RWPE2 (cell line): ENCODE measurements at regions not wholly inside any gene's neighbourhood (a gene's known extent, or its start where the extent isn't known, plus 50 kb on each side); places are given as distances from the start of the nearest gene placed in this dataset.

Experiments
- ATAC-seq: fragments of 200-7000 bp; cut with Tn5 transposase; 3 replicates; pipeline ENCODE4 v1.9.1; 2021; ENCODE audit warnings: low read depth
- DNase-seq: peaks from one replicate; pipeline ENCODE4 v3.0.0-alpha.2; 2020; ENCODE audit warnings: low spot score
- H3K27ac ChIP-seq: fragments of 450-650 bp; 2 replicates; pipeline ENCODE4 v1.5.1; 2017; ENCODE audit warnings: mild to moderate bottlenecking; ENCODE audit not compliant: poor library complexity, severe bottlenecking
- H3K27me3 ChIP-seq: fragments of 250-450 bp; sonication (Bioruptor Pico); 2 replicates; pipeline ENCODE4 v1.5.1; 2021; ENCODE audit warnings: mild to moderate bottlenecking, moderate library complexity; ENCODE audit not compliant: insufficient read depth, poor library complexity, severe bottlenecking
- H3K36me3 ChIP-seq: fragments of 250-450 bp; sonication (Bioruptor Pico); 2 replicates; pipeline ENCODE4 v1.5.1; 2020; ENCODE audit warnings: low read depth, mild to moderate bottlenecking, moderate library complexity
- H3K4me1 ChIP-seq: fragments of 250-450 bp; sonication (Bioruptor Pico); 2 replicates; pipeline ENCODE4 v1.5.1; 2021; ENCODE audit warnings: mild to moderate bottlenecking, moderate library complexity; ENCODE audit not compliant: insufficient read depth, poor library complexity, severe bottlenecking
- H3K4me3 ChIP-seq: fragments of 250-450 bp; sonication (Bioruptor Pico); 2 replicates; pipeline ENCODE4 v1.5.1; 2021; ENCODE audit warnings: mild to moderate bottlenecking, moderate library complexity; ENCODE audit not compliant: severe bottlenecking
- H3K9me3 ChIP-seq: fragments of 250-450 bp; sonication (Bioruptor Pico); 2 replicates; pipeline ENCODE4 v1.5.1; 2021; ENCODE audit warnings: mild to moderate bottlenecking, moderate library complexity; ENCODE audit not compliant: severe bottlenecking
- CTCF ChIP-seq: fragments of 450-650 bp; IDR thresholded peaks from one replicate; pipeline ENCODE4 v1.5.1; 2017; ENCODE audit warnings: mild to moderate bottlenecking, moderate library complexity; ENCODE audit not compliant: poor library complexity, severe bottlenecking

DNA sequence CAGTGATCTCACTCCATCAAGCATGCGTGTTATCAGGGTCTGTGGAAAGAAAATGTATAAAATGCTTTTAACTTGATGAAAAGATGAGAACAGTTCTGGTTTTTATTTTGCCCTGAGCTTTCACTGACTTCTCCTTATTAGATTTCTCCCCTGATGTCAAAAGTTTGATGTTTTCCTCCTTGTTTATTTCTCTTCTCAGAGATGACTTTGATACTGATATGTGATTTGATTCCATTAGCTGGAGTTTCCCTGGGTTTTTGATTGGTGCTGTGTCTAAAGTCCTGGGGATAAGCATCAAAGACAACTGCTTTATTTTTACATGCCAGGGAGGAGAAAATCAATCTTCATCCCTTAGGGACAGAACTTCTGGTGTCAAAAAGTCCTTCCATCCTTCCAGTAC lies 510.0 kb downstream of the KCTD16 start:
- Histone ChIP-seq H3K27ac (no peak overlapping the region), H3K4me1 (no peaks in the 10 kb centered on the region), H3K9me3 (no peaks in the 10 kb centered on the region), H3K4me3 (no peak overlapping the region), H3K36me3 (no peaks in the 10 kb centered on the region), H3K27me3 (no peaks in the 10 kb centered on the region)
- TF ChIP-seq CTCF = no peak
- no peak for DNase-seq
- ATAC-seq = no peak

DNA sequence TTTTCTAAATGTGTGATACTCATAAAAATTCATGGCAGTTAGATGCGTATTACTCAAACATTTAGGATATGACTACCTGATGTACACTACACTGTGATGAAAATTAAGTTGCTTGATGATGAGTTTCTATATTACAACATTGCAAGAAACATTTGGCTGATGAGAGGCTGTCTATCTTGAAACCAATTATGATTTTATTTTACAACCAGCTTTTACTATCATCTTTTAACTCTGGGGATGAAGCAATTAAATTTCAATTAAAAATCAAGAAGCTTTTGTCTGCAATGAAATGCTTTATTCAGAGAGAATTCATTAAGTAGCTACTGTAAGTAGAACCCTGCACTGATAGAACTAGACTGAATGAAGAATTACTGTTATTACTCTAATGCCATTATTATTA lies 500.4 kb downstream of the KCTD16 start:
- no peak for ATAC-seq
- no peak overlapping the region for H3K4me3 ChIP-seq
- TF ChIP-seq CTCF = no peak

DNA sequence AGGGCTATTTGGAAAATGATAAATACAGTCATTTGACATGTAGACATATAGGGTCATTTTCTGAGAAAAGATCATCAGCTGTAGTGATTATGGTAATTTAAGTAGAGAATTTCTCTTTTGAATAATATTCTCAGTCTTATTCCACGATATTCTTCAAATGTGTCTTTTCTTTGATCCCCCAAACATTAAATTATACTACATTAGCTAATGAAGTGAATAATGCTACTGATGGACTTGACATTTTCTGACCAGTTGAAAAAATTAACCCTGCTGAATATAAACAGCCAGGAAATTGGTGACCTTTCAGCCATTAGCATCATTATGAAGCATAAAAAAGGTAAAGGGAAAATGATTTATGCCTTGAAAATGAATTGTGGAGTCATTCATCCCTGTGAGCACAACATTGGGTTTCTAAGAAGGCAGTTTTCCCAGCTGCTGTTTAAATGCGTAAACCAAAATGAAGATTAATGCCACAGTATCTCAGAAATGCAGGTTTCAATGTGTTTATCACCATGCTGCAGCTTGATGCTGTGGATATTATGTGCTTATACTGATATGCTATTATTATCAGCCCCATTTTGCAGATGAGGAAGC lies 489.1 kb downstream of the KCTD16 start:
- DNase-seq = no peak
- no peak for ATAC-seq
- H3K4me1 ChIP-seq = no peaks in the 10 kb centered on the region
- no peaks in the 10 kb centered on the region for H3K27me3 ChIP-seq
- H3K9me3 ChIP-seq = no peaks in the 10 kb centered on the region
- H3K4me3 ChIP-seq = no peak overlapping the region
- no peak for TF ChIP-seq CTCF
- H3K36me3 ChIP-seq = no peaks in the 10 kb centered on the region
- H3K27ac ChIP-seq = no peak overlapping the region

More for the DNA sequence above, 500.4 kb downstream of the KCTD16 start:
- no peaks in the 10 kb centered on the region for H3K9me3 ChIP-seq
- no peaks in the 10 kb centered on the region for H3K36me3 ChIP-seq
- DNase-seq = no peak
- H3K27ac ChIP-seq = no peak overlapping the region
- H3K27me3 ChIP-seq = peaks cover 26% of the 10 kb centered on the region
- no peaks in the 10 kb centered on the region for H3K4me1 ChIP-seq

- no peaks in the 10 kb centered on the region for H3K36me3 ChIP-seq
- peaks cover 10% of the 10 kb centered on the region for H3K27me3 ChIP-seq
- no peak overlapping the region for H3K27ac ChIP-seq
- ATAC-seq (no peak), DNase-seq (no peak)
- no peak for TF ChIP-seq CTCF
- no peak overlapping the region for H3K4me3 ChIP-seq
- H3K4me1 ChIP-seq = no peaks in the 10 kb centered on the region
- no peaks in the 10 kb centered on the region for H3K9me3 ChIP-seq
Observed at GRCh38 chr5:144644317-144644716, 473.6 kb downstream of the KCTD16 start.

- no peak for TF ChIP-seq CTCF
- Histone ChIP-seq H3K27me3 (peaks cover 8% of the 10 kb centered on the region), H3K9me3 (no peaks in the 10 kb centered on the region), H3K27ac (no peak overlapping the region), H3K4me1 (no peaks in the 10 kb centered on the region), H3K36me3 (no peaks in the 10 kb centered on the region), H3K4me3 (no peak overlapping the region)
- DNase-seq = no peak
- no peak for ATAC-seq
Observed at GRCh38 chr5:144638787-144639186, 468.1 kb downstream of the KCTD16 start.
